ENCODE measurements at regions not wholly inside any gene's neighbourhood (a gene's known extent, or its start where the extent isn't known, plus 50 kb on each side); places are given as distances from the start of the nearest gene placed in this dataset.

- DNase-seq, result no peak
Observed at GRCh38 chr16:49121636-49122035, 160.0 kb downstream of the CBLN1 start.

GRCh38 chr16:49120631-49121030, 161.0 kb downstream of the CBLN1 start:
- DNase-seq, result no peak

- no peak for DNase-seq
Observed at GRCh38 chr16:49116873-49117272, 164.8 kb downstream of the CBLN1 start.

- no peak for DNase-seq
Observed at GRCh38 chr16:49115956-49116355, 165.7 kb downstream of the CBLN1 start.

- DNase-seq, result no peak
Observed at GRCh38 chr16:49112754-49113153, 168.9 kb downstream of the CBLN1 start.

- no peak for DNase-seq
Observed at GRCh38 chr16:49111351-49111750, 170.3 kb downstream of the CBLN1 start.

- no peak for DNase-seq
Observed at GRCh38 chr16:49108611-49109010, 173.0 kb downstream of the CBLN1 start.

GRCh38 chr16:49103298-49103697, 178.3 kb downstream of the CBLN1 start:
- DNase-seq, result no peak

GRCh38 chr16:49101997-49102396, 179.6 kb downstream of the CBLN1 start:
- no peak for DNase-seq

- DNase-seq, result no peak
Observed at GRCh38 chr16:49100366-49100765, 181.3 kb downstream of the CBLN1 start.

GRCh38 chr16:49097964-49098363, 183.7 kb downstream of the CBLN1 start:
- no peak for DNase-seq

GRCh38 chr16:49096176-49096945, 185.3 kb downstream of the CBLN1 start:
- DNase-seq, result no peak

- no peak for DNase-seq
Observed at GRCh38 chr16:49095539-49095938, 186.1 kb downstream of the CBLN1 start.

GRCh38 chr16:49094471-49094870, 187.2 kb downstream of the CBLN1 start:
- DNase-seq, result no peak

- DNase-seq, result no peak
Observed at GRCh38 chr16:49093939-49094338, 187.7 kb downstream of the CBLN1 start.

- no peak for DNase-seq
Observed at GRCh38 chr16:49092704-49093103, 188.9 kb downstream of the CBLN1 start.

- DNase-seq, result no peak
Observed at GRCh38 chr16:49089533-49089932, 192.1 kb downstream of the CBLN1 start.

- DNase-seq, result no peak
Observed at GRCh38 chr16:49089039-49089438, 192.6 kb downstream of the CBLN1 start.

- DNase-seq, result no peak
Observed at GRCh38 chr16:49085686-49086085, 196.0 kb downstream of the CBLN1 start.

- DNase-seq, result no peak
Observed at GRCh38 chr16:49084628-49085390, 196.8 kb downstream of the CBLN1 start.

GRCh38 chr16:49081554-49081953, 200.1 kb downstream of the CBLN1 start:
- DNase-seq, result no peak

- DNase-seq, result no peak
Observed at GRCh38 chr16:49081086-49081485, 200.6 kb downstream of the CBLN1 start.

- DNase-seq, result no peak
Observed at GRCh38 chr16:49078571-49078970, 203.1 kb downstream of the CBLN1 start.

GRCh38 chr16:49078104-49078503, 203.5 kb downstream of the CBLN1 start:
- DNase-seq, result no peak

Data from stimulated activated CD4-positive, alpha-beta T cell treated with anti-CD3 and anti-CD28 coated beads, Interleukin-4, amount 100 ng/mL, for 4 hours (primary cell).